G401.6 (cell line): ENCODE measurements at regions not wholly inside any gene's neighbourhood (a gene's known extent, or its start where the extent isn't known, plus 50 kb on each side); places are given as distances from the start of the nearest gene placed in this dataset.

Source experiments
- FAIRE-seq: peaks from 2 replicates; lab custom pipeline; 2012; peaks lifted over from hg19 to GRCh38; lab: Jason Lieb, UNC

- FAIRE-seq, result no peak
These were observed 179.4 kb downstream of the ETS1 start for GRCh38 chr11:128407962-128408361.

GRCh38 chr11:128405714-128406662, 181.4 kb downstream of the ETS1 start:
- FAIRE-seq, result no peak

GRCh38 chr11:128405112-128405511, 182.2 kb downstream of the ETS1 start:
- no peak for FAIRE-seq

- FAIRE-seq, result no peak
These were observed 182.9 kb downstream of the ETS1 start for GRCh38 chr11:128404437-128404836.

- no peak for FAIRE-seq
These were observed 186.8 kb downstream of the ETS1 start for GRCh38 chr11:128400382-128401203.

GRCh38 chr11:128399251-128400121, 187.9 kb downstream of the ETS1 start:
- no peak for FAIRE-seq

- FAIRE-seq, result no peak
These were observed 188.7 kb downstream of the ETS1 start for GRCh38 chr11:128398517-128399250.

GRCh38 chr11:128397362-128397761, 190.0 kb downstream of the ETS1 start:
- no peak for FAIRE-seq

- FAIRE-seq, result no peak
These were observed 192.8 kb downstream of the ETS1 start for GRCh38 chr11:128394431-128395089.

- FAIRE-seq, result no peak
These were observed 195.1 kb downstream of the ETS1 start for GRCh38 chr11:128392259-128392658.

- FAIRE-seq, result no peak
These were observed 195.5 kb downstream of the ETS1 start for GRCh38 chr11:128391811-128392210.

- no peak for FAIRE-seq
These were observed 197.1 kb downstream of the ETS1 start for GRCh38 chr11:128390246-128390645.

- FAIRE-seq, result no peak
These were observed 197.8 kb downstream of the ETS1 start for GRCh38 chr11:128389461-128389976.

GRCh38 chr11:128388206-128388815, 199.0 kb downstream of the ETS1 start:
- no peak for FAIRE-seq

- no peak for FAIRE-seq
These were observed 207.5 kb downstream of the ETS1 start for GRCh38 chr11:128379587-128380580.

- FAIRE-seq, result no peak
These were observed 211.4 kb downstream of the ETS1 start for GRCh38 chr11:128375961-128376360.

GRCh38 chr11:128374026-128374425, 213.3 kb downstream of the ETS1 start:
- FAIRE-seq, result no peak

GRCh38 chr11:128372977-128373376, 214.4 kb downstream of the ETS1 start:
- no peak for FAIRE-seq

- no peak for FAIRE-seq
These were observed 219.8 kb downstream of the ETS1 start for GRCh38 chr11:128367573-128367972.
